H9 (cell line): ENCODE measurements at regions not wholly inside any gene's neighbourhood (a gene's known extent, or its start where the extent isn't known, plus 50 kb on each side); places are given as distances from the start of the nearest gene placed in this dataset.

Experiments used
- DNase-seq: peaks from one replicate; pipeline ENCODE4 v3.0.0-alpha.2; 2017
- H2AFZ ChIP-seq: one replicate; pipeline ENCODE4 v1.6.1; 2013; ENCODE audit warnings: mild to moderate bottlenecking, low read length, control low read depth, moderate library complexity
- H2AK5ac ChIP-seq: 2 replicates; pipeline ENCODE4 v1.6.1; 2013; ENCODE audit warnings: low read length, control low read depth, mixed read lengths; ENCODE audit not compliant: insufficient read length
- H2BK120ac ChIP-seq: one replicate; pipeline ENCODE4 v1.6.1; 2013; ENCODE audit warnings: low read depth, mild to moderate bottlenecking, low read length, control low read depth, inconsistent platforms; ENCODE audit not compliant: poor library complexity, severe bottlenecking
- H2BK12ac ChIP-seq: 2 replicates; pipeline ENCODE4 v1.6.1; 2013; ENCODE audit warnings: low read length, control low read depth, mixed read lengths, low read depth; ENCODE audit not compliant: insufficient read length
- H2BK15ac ChIP-seq: 2 replicates; pipeline ENCODE4 v1.6.1; 2013; ENCODE audit warnings: low read depth, low read length, control low read depth
- H2BK20ac ChIP-seq: one replicate; pipeline ENCODE4 v1.6.1; 2013; ENCODE audit warnings: low read depth, mild to moderate bottlenecking, low read length, control low read depth, inconsistent platforms; ENCODE audit not compliant: poor library complexity, severe bottlenecking
- H2BK5ac ChIP-seq: 2 replicates; pipeline ENCODE4 v1.6.1; 2013; ENCODE audit warnings: low read length, control low read depth, mixed read lengths; ENCODE audit not compliant: insufficient read length
- H3K14ac ChIP-seq: 2 replicates; pipeline ENCODE4 v1.6.1; 2013; ENCODE audit warnings: low read length, control low read depth; ENCODE audit not compliant: insufficient read depth
- H3K18ac ChIP-seq: 2 replicates; pipeline ENCODE4 v1.6.1; 2013; ENCODE audit warnings: low read depth, mild to moderate bottlenecking, mixed read lengths, low read length, control low read depth; ENCODE audit not compliant: insufficient read length
- H3K23ac ChIP-seq: 2 replicates; pipeline ENCODE4 v1.6.1; 2013; ENCODE audit warnings: low read length, control low read depth, mixed read lengths, low read depth; ENCODE audit not compliant: insufficient read length
- H3K23me2 ChIP-seq: 2 replicates; pipeline ENCODE4 v1.6.1; 2013; ENCODE audit warnings: low read depth, mild to moderate bottlenecking, mixed read lengths, low read length, control low read depth; ENCODE audit not compliant: insufficient read length, poor library complexity, severe bottlenecking
- H3K27ac ChIP-seq: 2 replicates; pipeline ENCODE4 v1.5.1; 2013; ENCODE audit warnings: low read length, control low read depth, mixed read lengths, low read depth; ENCODE audit not compliant: insufficient read length
- H3K27me3 ChIP-seq: 2 replicates; pipeline ENCODE4 v1.6.1; 2013; ENCODE audit warnings: low read length, control low read depth, inconsistent platforms; ENCODE audit not compliant: insufficient read depth
- H3K4ac ChIP-seq: 2 replicates; pipeline ENCODE4 v1.6.1; 2013; ENCODE audit warnings: low read depth, mild to moderate bottlenecking, control low read depth, inconsistent platforms, low read length, moderate library complexity
- H3K4me1 ChIP-seq: 2 replicates; pipeline ENCODE4 v1.6.1; 2013; ENCODE audit warnings: low read length, control low read depth, inconsistent platforms; ENCODE audit not compliant: insufficient read depth
- H3K4me2 ChIP-seq: 2 replicates; pipeline ENCODE4 v1.6.1; 2013; ENCODE audit warnings: low read length, control low read depth, mixed read lengths; ENCODE audit not compliant: insufficient read length, insufficient read depth
- H3K56ac ChIP-seq: 2 replicates; pipeline ENCODE4 v1.6.1; 2013; ENCODE audit warnings: low read depth, mild to moderate bottlenecking, mixed read lengths, low read length, control low read depth; ENCODE audit not compliant: insufficient read length
- H3K79me1 ChIP-seq: 2 replicates; pipeline ENCODE4 v1.6.1; 2013; ENCODE audit warnings: low read depth, mild to moderate bottlenecking, moderate library complexity, low read length, control low read depth, inconsistent platforms; ENCODE audit not compliant: insufficient read depth, poor library complexity, severe bottlenecking
- H3K79me2 ChIP-seq: 2 replicates; pipeline ENCODE4 v1.6.1; 2013; ENCODE audit warnings: low read length, control low read depth, inconsistent platforms; ENCODE audit not compliant: insufficient read depth
- H3K9ac ChIP-seq: 2 replicates; pipeline ENCODE4 v1.6.1; 2013; ENCODE audit warnings: low read length, control low read depth, mixed read lengths; ENCODE audit not compliant: insufficient read length; ENCODE audit errors: extremely low read depth
- H3K9me3 ChIP-seq: one replicate; pipeline ENCODE4 v1.6.1; 2013; ENCODE audit warnings: low read depth, low read length, inconsistent platforms; ENCODE audit not compliant: control insufficient read depth
- H3T11ph ChIP-seq: one replicate; pipeline ENCODE4 v1.6.1; 2013; ENCODE audit warnings: mild to moderate bottlenecking, low read length, control low read depth, inconsistent platforms
- H4K20me1 ChIP-seq: one replicate; pipeline ENCODE4 v1.6.1; 2013; ENCODE audit not compliant: control insufficient read depth, insufficient read length, insufficient read depth
- H4K5ac ChIP-seq: 2 replicates; pipeline ENCODE4 v1.6.1; 2013; ENCODE audit warnings: low read depth, mild to moderate bottlenecking, mixed read lengths, low read length, control low read depth; ENCODE audit not compliant: insufficient read length
- H4K8ac ChIP-seq: replicated peaks from 2 replicates; pipeline ENCODE4 v1.6.1; 2013; ENCODE audit warnings: low read length, control low read depth, mixed read lengths, low read depth; ENCODE audit not compliant: insufficient read length
- H4K91ac ChIP-seq: 2 replicates; pipeline ENCODE4 v1.6.1; 2013; ENCODE audit warnings: low read depth, mild to moderate bottlenecking, moderate library complexity, mixed read lengths, low read length, control low read depth; ENCODE audit not compliant: insufficient read length
- H3K27ac Mint-ChIP-seq, 3 experiments: 2 replicates in 2 of 3; 3 replicates in 1 of 3; pipeline ENCODE4 v1.8.0; 2020 to 2021; ENCODE audit warnings: mixed read lengths in 3 of 3, mild to moderate bottlenecking in 1 of 3, moderate library complexity in 1 of 3
- H3K27me3 Mint-ChIP-seq: 2 replicates; pipeline ENCODE4 v1.8.0; 2021; ENCODE audit warnings: low read depth, mild to moderate bottlenecking, moderate library complexity, mixed read lengths
- H3K36me3 Mint-ChIP-seq, 3 experiments: 2 replicates in 2 of 3; 3 replicates in 1 of 3; pipeline ENCODE4 v1.8.0; 2020 to 2021; ENCODE audit warnings: low read depth in 3 of 3, mixed read lengths in 3 of 3; ENCODE audit not compliant: insufficient read depth in 1 of 3
- H3K4me1 Mint-ChIP-seq, 2 experiments: 2 replicates each; pipeline ENCODE4 v1.8.0; 2020; ENCODE audit warnings: mixed read lengths in 2 of 2
- H3K4me3 Mint-ChIP-seq, 2 experiments: 2 replicates in 1 of 2; 3 replicates in 1 of 2; pipeline ENCODE4 v1.8.0; 2020 to 2021; ENCODE audit warnings: mild to moderate bottlenecking in 2 of 2, mixed read lengths in 2 of 2, moderate library complexity in 1 of 2
- H3K9me3 Mint-ChIP-seq, 2 experiments: 2 replicates in 1 of 2; 3 replicates in 1 of 2; pipeline ENCODE4 v1.8.0; 2020; ENCODE audit warnings: mild to moderate bottlenecking in 2 of 2, mixed read lengths in 2 of 2, moderate library complexity in 1 of 2
- WGBS: extraction: QIAGEN DNeasy Blood & Tissue Kit; methylation state at CpG from one replicate; pipeline ENCODE4 v1.1.7; 2013; ENCODE audit warnings: missing lambda C conversion rate, low lambda C conversion rate, mixed read lengths; ENCODE audit not compliant: insufficient read length; ENCODE audit errors: extremely low coverage; 5-methylcytosine and 5-hydroxymethylcytosine counted together
- TF ChIP-seq, protein P1 (sequence below): fragments of 200-600 bp; sonication (generic); conservative IDR thresholded peaks from 3 replicates; pipeline ENCODE4 v1.8.0; 2021; ENCODE audit warnings: antibody characterized with exemption, mild to moderate bottlenecking

- Histone ChIP-seq H4K8ac (no peak overlapping the region), H3K79me2 (no peaks in the 10 kb centered on the region), H3K27ac (no peak overlapping the region), H3K23ac (no peak overlapping the region), H4K20me1 (no peaks in the 10 kb centered on the region), H4K91ac (no peak overlapping the region), H3K18ac (no peak overlapping the region), H2BK120ac (no peak overlapping the region), H2BK15ac (no peak overlapping the region), H2BK12ac (no peak overlapping the region), H3K4ac (no peak overlapping the region), H3T11ph (no peak overlapping the region), H2BK20ac (no peak overlapping the region), H3K9ac (no peak overlapping the region), H2BK5ac (no peak overlapping the region), H4K5ac (no peak overlapping the region), H3K9me3 (no peaks in the 10 kb centered on the region), H3K4me2 (no peak overlapping the region), H3K23me2 (no peaks in the 10 kb centered on the region), H2AK5ac (no peak overlapping the region), H3K79me1 (no peaks in the 10 kb centered on the region), H3K14ac (no peak overlapping the region), H3K56ac (no peak overlapping the region), H3K27me3 (no peaks in the 10 kb centered on the region), H3K4me1 (no peaks in the 10 kb centered on the region), H2AFZ (no peak overlapping the region)
- no peak for DNase-seq
- H3K4me1 Mint-ChIP-seq = no peaks in the 10 kb centered on the region
- no peak overlapping the region for H3K27ac Mint-ChIP-seq
- H3K9me3 Mint-ChIP-seq = no peaks in the 10 kb centered on the region; a peak in 2 of 5 replicates
- peaks cover 0 to 5% (median 0%) of the 10 kb centered on the region in 3 experiments; a peak in 2 of 7 replicates for H3K36me3 Mint-ChIP-seq
- H3K27me3 Mint-ChIP-seq = no peaks in the 10 kb centered on the region
- no peak overlapping the region for H3K4me3 Mint-ChIP-seq
- TF ChIP-seq, protein P1, sequence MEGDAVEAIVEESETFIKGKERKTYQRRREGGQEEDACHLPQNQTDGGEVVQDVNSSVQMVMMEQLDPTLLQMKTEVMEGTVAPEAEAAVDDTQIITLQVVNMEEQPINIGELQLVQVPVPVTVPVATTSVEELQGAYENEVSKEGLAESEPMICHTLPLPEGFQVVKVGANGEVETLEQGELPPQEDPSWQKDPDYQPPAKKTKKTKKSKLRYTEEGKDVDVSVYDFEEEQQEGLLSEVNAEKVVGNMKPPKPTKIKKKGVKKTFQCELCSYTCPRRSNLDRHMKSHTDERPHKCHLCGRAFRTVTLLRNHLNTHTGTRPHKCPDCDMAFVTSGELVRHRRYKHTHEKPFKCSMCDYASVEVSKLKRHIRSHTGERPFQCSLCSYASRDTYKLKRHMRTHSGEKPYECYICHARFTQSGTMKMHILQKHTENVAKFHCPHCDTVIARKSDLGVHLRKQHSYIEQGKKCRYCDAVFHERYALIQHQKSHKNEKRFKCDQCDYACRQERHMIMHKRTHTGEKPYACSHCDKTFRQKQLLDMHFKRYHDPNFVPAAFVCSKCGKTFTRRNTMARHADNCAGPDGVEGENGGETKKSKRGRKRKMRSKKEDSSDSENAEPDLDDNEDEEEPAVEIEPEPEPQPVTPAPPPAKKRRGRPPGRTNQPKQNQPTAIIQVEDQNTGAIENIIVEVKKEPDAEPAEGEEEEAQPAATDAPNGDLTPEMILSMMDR = no peak
- WGBS = no CpG with 5 or more reads among the region's 2 CpGs
Observed at GRCh38 chr2:40584432-40584831, 132.5 kb upstream of the SLC8A1 start.
